H1 (cell line): ENCODE measurements at regions not wholly inside any gene's neighbourhood (a gene's known extent, or its start where the extent isn't known, plus 50 kb on each side); places are given as distances from the start of the nearest gene placed in this dataset.

Experiments
- CHD7 ChIP-seq: fragments of 300-600 bp; sonication (generic); IDR thresholded peaks from 2 replicates; pipeline ENCODE4 v1.7.1; 2012; ENCODE audit warnings: low read length, moderate library complexity, mild to moderate bottlenecking, inconsistent platforms; ENCODE audit not compliant: insufficient replicate concordance
- EZH2 ChIP-seq: fragments of 200-600 bp; sonication (generic); IDR thresholded peaks from 2 replicates; pipeline ENCODE4 v1.7.1; 2012; ENCODE audit warnings: low read depth, mild to moderate bottlenecking, moderate library complexity, low read length, inconsistent platforms; ENCODE audit not compliant: severe bottlenecking
- PHF8 ChIP-seq: fragments of 200-600 bp; sonication (generic); conservative IDR thresholded peaks from 2 replicates; pipeline ENCODE4 v1.7.1; 2012; ENCODE audit warnings: low read depth, mild to moderate bottlenecking, inconsistent platforms, low read length, moderate library complexity
- RXRA ChIP-seq: IDR thresholded peaks from 2 replicates; pipeline ENCODE4 v1.6.1; 2011; ENCODE audit warnings: low read depth, mild to moderate bottlenecking, low read length, moderate library complexity; ENCODE audit not compliant: insufficient read depth

GRCh38 chr15:36434177-36434576, 145.2 kb upstream of the CDIN1 start (continued):
- no peak for TF ChIP-seq CHD7
- TF ChIP-seq EZH2: no peak
- TF ChIP-seq PHF8: no peak
- TF ChIP-seq RXRA: no peak
